ENCODE measurements at regions not wholly inside any gene's neighbourhood (a gene's known extent, or its start where the extent isn't known, plus 50 kb on each side); places are given as distances from the start of the nearest gene placed in this dataset.

DNA sequence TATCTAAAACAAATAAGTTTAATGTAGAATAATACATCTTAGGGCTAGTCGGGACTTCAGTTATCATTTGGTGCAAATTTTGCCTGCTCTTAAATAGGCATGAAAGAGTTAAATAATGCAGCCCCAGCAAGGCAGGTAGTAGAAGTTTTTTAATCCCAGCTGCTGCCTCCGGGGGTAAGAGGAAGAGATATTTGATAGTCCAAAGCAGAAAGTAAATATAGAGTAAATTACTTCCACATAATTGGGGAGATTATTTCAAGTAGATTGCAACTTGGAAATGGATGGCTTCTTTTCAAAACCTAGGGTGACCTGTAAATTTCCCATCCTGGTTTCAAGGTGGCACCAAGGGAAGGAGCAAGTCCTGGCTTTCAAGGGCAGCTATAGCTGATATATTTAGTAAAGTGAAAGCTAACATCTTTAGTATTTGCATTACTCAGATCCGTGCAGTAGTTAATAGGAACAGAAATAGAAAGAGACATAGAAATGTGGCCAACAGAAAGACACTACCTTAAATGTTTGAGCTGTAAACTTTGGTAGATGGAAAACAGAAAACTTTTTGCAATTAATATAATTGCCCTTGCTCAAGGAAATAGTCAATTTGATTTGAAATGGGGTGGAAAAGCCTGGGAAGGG, 109.1 kb downstream of the LMO4 start:
- TF ChIP-seq, protein P1, sequence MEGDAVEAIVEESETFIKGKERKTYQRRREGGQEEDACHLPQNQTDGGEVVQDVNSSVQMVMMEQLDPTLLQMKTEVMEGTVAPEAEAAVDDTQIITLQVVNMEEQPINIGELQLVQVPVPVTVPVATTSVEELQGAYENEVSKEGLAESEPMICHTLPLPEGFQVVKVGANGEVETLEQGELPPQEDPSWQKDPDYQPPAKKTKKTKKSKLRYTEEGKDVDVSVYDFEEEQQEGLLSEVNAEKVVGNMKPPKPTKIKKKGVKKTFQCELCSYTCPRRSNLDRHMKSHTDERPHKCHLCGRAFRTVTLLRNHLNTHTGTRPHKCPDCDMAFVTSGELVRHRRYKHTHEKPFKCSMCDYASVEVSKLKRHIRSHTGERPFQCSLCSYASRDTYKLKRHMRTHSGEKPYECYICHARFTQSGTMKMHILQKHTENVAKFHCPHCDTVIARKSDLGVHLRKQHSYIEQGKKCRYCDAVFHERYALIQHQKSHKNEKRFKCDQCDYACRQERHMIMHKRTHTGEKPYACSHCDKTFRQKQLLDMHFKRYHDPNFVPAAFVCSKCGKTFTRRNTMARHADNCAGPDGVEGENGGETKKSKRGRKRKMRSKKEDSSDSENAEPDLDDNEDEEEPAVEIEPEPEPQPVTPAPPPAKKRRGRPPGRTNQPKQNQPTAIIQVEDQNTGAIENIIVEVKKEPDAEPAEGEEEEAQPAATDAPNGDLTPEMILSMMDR (IDR thresholded peaks at IDR 0.05), result no peak
- Mint-ChIP-seq H3K4me3 (no peak overlapping the region), H3K9me3 (no peaks in the 10 kb centered on the region), H3K4me1 (ENCODE audit: low read depth) (peaks cover 3% of the 10 kb centered on the region), H3K27me3 (peaks cover 5% of the 10 kb centered on the region), H3K27ac (no peak overlapping the region), H3K36me3 (ENCODE audit: low read depth) (no peaks in the 10 kb centered on the region)
- ChIA-PET CTCF (no interaction called here), POLR2A (no interaction called here)
- intact Hi-C loops (cut with micrococcal nuclease), result no loop called here
- ATAC-seq (no peak), DNase-seq (no peak)

DNA sequence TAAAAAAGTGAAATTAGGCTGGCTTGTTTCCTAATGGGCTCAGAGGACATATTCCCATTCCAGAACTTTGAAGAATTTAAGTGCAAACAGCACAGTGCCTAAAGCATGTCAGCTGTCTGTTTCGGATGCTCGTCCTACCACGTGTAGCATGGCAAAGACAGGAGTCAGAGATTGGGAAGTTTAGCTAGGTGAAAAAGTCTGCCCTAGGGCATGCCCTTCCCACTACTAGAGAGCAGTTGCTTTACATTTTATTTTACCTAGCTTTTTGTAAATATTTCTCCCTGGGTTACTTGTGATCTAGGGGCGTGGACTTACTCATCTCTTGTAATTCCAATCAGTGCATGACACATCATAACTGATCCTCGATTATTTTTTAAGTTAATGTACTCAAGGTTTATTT, 111.1 kb downstream of the LMO4 start:
- Mint-ChIP-seq H3K4me1 (ENCODE audit: low read depth) (peaks cover 3% of the 10 kb centered on the region), H3K36me3 (ENCODE audit: low read depth) (no peaks in the 10 kb centered on the region), H3K27me3 (no peaks in the 10 kb centered on the region), H3K9me3 (peaks cover 6% of the 10 kb centered on the region), H3K27ac (no peak overlapping the region), H3K4me3 (no peak overlapping the region)
- intact Hi-C loops (cut with micrococcal nuclease), result no loop called here
- ChIA-PET CTCF (no interaction called here), POLR2A (no interaction called here)
- DNase-seq (no peak), ATAC-seq (no peak)
- TF ChIP-seq, protein P1 (IDR thresholded peaks at IDR 0.05), result no peak

DNA sequence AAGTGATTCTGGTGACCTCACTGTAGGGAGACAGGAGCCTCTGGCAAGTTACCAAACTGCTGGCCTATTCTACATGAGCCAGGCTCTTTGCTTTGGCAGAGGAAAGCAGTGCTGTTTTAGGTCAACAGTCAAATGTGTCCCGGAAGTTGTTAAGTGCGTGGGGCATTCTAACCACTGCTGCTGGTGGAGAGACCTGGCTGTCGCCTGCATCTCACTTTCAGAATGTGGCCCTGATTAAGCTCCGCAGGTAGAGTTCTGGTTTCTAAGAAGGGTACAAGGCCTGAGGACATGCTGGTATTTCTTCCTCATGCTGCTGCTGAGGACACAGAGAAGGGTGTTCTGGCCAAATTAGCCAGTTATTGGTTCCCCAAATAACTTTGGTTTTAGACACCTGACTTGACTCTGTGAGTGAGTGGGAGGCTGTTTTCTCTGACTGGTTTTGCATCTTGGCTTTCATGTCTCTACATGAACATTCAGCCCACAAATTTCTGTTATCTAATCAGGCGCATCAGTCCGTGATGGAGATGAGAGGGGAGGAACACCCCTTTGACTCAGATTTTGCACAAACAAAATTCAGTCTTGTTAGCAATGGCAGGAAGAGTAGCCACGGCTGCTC, 120.8 kb downstream of the LMO4 start:
- Mint-ChIP-seq H3K4me3 (no peak overlapping the region), H3K27me3 (no peaks in the 10 kb centered on the region), H3K27ac (peak overlapping the region; percentile 75), H3K4me1 (ENCODE audit: low read depth) (peaks cover 7% of the 10 kb centered on the region), H3K9me3 (peaks cover 7% of the 10 kb centered on the region), H3K36me3 (ENCODE audit: low read depth) (no peaks in the 10 kb centered on the region)
- intact Hi-C loops (cut with micrococcal nuclease), result no loop called here
- POLR2A ChIA-PET, result no interaction called here
- CTCF ChIA-PET, result interaction anchor here (1.9 kb wide), 1 partner anchor 123 kb away, joined by 6 read pairs; no protein-coding TSS in a partner anchor
- DNase-seq (peak; percentile 53), ATAC-seq (peak; percentile 74)
- TF ChIP-seq, protein P1 (IDR thresholded peaks at IDR 0.05), result no peak

DNA sequence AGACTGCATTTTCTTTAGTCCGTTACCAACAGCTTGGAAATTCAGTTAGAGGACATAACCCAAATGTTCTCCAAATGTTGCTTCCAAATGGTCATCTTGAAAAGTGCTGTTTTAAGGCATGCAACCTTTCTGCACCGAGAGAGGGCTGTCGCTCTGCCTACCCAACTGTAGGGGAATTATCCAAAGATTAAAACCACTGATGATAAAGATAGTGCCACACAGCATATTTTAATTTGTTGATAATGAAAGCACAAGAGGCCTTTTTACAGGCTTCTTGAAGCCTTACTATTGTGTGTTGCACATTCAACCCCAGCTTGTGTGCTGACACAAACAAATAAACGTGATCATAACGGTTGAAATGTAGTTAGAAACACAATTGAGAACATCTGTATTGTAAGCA, 121.5 kb downstream of the LMO4 start:
- Mint-ChIP-seq H3K27me3 (no peaks in the 10 kb centered on the region), H3K27ac (no peak overlapping the region), H3K4me1 (ENCODE audit: low read depth) (peaks cover 7% of the 10 kb centered on the region), H3K9me3 (peaks cover 4% of the 10 kb centered on the region), H3K4me3 (no peak overlapping the region), H3K36me3 (ENCODE audit: low read depth) (no peaks in the 10 kb centered on the region)
- POLR2A ChIA-PET, result no interaction called here
- intact Hi-C loops (cut with micrococcal nuclease), result no loop called here
- TF ChIP-seq, protein P1 (IDR thresholded peaks at IDR 0.05), result no peak
- CTCF ChIA-PET, result interaction anchor here (0.7 to 1.9 kb wide), 2 partner anchors 124 to 126 kb away, joined by 3 to 6 read pairs; no protein-coding TSS in a partner anchor
- DNase-seq, result no peak
- no peak for ATAC-seq

DNA sequence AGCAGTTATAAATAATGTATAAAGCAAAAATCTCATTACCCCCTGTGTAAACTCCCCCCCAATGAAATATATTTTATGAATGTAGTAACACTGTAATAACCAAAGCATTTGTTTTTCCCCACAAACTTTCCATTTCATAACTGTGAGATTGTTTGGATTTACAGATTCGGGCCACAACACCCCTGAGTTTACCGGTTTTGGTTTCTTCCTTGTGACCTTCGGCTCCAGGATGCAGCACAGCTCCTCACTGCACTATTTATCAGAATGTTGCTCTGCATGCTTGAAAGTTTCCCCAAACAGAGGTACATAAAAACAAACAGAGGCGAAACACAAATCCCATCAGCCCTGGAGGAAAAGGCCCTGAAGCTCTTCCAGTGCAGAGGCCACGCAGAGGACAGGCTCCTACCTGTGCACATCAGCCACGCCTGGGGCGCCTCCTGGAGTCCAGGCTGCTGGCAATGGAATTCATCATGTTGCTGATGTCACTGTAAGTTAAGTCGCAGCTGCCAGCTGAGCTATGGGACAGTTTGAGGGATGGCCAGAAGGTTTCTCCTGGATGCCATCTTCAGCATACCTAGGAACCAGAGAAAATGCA, 122.0 kb downstream of the LMO4 start:
- H3K27ac Mint-ChIP-seq, result no peak overlapping the region
- intact Hi-C loops (cut with micrococcal nuclease), result no loop called here
- DNase-seq (peak; percentile 33), ATAC-seq (no peak)
- H3K4me3 Mint-ChIP-seq, result no peak overlapping the region
- TF ChIP-seq, protein P1 (IDR thresholded peaks at IDR 0.05), result no peak
- ChIA-PET CTCF (interaction anchor here (0.7 to 1.9 kb wide), 2 partner anchors 124 to 127 kb away, joined by 3 to 6 read pairs; no protein-coding TSS in a partner anchor), POLR2A (no interaction called here)
- H3K9me3 Mint-ChIP-seq, result no peaks in the 10 kb centered on the region
- H3K27me3 Mint-ChIP-seq, result no peaks in the 10 kb centered on the region
- peaks cover 7% of the 10 kb centered on the region for H3K4me1 Mint-ChIP-seq (ENCODE audit: low read depth)
- no peaks in the 10 kb centered on the region for H3K36me3 Mint-ChIP-seq (ENCODE audit: low read depth)

Measured in activated CD8-positive, alpha-beta T cell treated with anti-CD3 and anti-CD28 coated beads for 36 hours (primary cell).